HG03103 (cell line): ENCODE measurements at regions not wholly inside any gene's neighbourhood (a gene's known extent, or its start where the extent isn't known, plus 50 kb on each side); places are given as distances from the start of the nearest gene placed in this dataset.

Experiments used
- ATAC-seq: cut with Tn5 transposase; IDR thresholded peaks from one replicate; pipeline ENCODE4 v1.9.1; 2021; ENCODE audit warnings: low read depth; ENCODE audit not compliant: unreplicated experiment

DNA sequence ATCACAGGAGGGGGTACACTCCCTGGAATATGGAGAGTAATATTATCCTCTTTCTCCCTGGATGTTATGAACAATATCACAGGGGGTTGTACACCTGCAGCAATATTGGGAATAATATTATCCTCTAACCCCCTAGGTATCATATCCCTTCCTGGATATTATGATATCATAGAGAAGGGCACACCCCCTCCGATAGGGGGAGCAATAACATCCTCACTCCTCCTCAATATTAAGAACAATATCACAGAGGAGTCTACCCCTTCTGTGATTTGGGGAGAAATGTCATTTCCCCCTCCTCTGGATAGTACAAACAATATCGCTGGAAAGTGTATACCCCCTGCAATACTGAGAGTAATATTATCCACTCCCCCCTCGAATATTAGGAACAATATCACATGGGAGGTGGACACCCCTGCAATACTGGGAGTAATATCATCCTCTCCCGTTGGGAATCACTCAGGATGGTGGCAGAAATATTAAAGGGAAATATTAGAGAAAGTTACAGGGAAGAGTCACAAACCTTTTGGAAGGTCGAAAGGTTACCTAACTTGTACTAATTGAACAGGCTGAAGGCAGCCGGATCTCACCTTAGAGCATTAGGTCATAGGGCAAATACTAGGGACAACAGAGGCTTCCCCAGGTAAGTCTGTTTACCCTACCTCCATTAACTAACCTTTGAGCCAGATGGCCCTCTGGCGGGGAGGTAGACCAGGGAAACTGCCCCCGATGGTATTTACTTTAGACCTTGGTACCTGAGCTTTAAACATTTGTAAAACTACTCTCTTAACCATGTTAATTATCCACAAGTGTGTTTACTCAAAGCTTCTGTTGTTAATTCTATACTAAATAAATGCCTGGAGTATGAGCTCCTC, 57.5 kb upstream of the FREM1 start:
- ATAC-seq: no peak

- no peak for ATAC-seq
Measured at GRCh38 chr9:14962193-14962882, 52.1 kb upstream of the FREM1 start.

- no peak for ATAC-seq
Measured at GRCh38 chr9:14961372-14962068, 51.3 kb upstream of the FREM1 start.

DNA sequence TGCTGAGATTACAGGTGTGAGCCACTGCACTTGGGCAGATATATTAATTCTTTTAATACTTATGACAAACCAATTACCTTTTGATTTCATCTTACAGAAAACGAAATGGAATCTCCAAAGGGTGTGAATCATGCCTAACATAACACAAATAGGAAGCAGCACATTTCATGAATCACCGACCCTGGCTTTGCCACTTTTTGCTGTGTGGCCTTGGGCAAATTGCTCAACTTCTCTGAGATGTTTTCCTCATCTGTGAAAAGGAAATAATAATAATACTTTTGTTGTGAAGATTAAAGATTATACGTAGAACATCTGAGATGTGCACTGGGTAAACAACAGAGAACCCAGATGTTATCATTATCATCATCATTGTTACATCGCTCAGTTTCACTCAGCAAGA, 50.7 kb upstream of the FREM1 start:
- ATAC-seq: no peak
